Keratinocyte (primary cell): ENCODE measurements at regions not wholly inside any gene's neighbourhood (a gene's known extent, or its start where the extent isn't known, plus 50 kb on each side); places are given as distances from the start of the nearest gene placed in this dataset.

Source experiments
- DNase-seq: peaks from one replicate; pipeline ENCODE4 v3.0.0-alpha.2; 2011; ENCODE audit warnings: low read depth, missing footprints, low spot score
- FAIRE-seq: peaks from 2 replicates; lab custom pipeline; 2011; peaks lifted over from hg19 to GRCh38; lab: Jason Lieb, UNC
- H2AFZ ChIP-seq: 2 replicates; pipeline ENCODE4 v1.6.0; 2012; ENCODE audit warnings: low read length, control low read depth, inconsistent platforms; ENCODE audit not compliant: control insufficient read depth
- H3K27ac ChIP-seq: 2 replicates; pipeline ENCODE4 v1.5.1; 2011; ENCODE audit warnings: low read length; ENCODE audit not compliant: control insufficient read depth, insufficient read depth
- H3K27me3 ChIP-seq: 3 replicates; pipeline ENCODE4 v1.6.0; 2011; ENCODE audit warnings: low read length; ENCODE audit not compliant: control insufficient read depth, insufficient read depth; ENCODE audit errors: extremely low read depth
- H3K36me3 ChIP-seq, 2 experiments: 2 replicates in 1 of 2; 3 replicates in 1 of 2; pipeline ENCODE4 v1.5.1; 2011; ENCODE audit warnings: low read length in 2 of 2, mild to moderate bottlenecking in 1 of 2; ENCODE audit not compliant: control insufficient read depth in 2 of 2, insufficient read depth in 2 of 2; ENCODE audit errors: extremely low read depth in 1 of 2
- H3K4me1 ChIP-seq: 3 replicates; pipeline ENCODE4 v1.5.1; 2011; ENCODE audit warnings: low read length; ENCODE audit not compliant: control insufficient read depth, insufficient read depth; ENCODE audit errors: extremely low read depth
- H3K4me2 ChIP-seq: 3 replicates; pipeline ENCODE4 v1.6.0; 2011; ENCODE audit warnings: low read depth, low read length; ENCODE audit not compliant: control insufficient read depth, insufficient read depth; ENCODE audit errors: extremely low read depth
- H3K4me3 ChIP-seq, 3 experiments: fragments of 200-600 bp in 1 of 3; sonication (generic) in 1 of 3; 2 replicates in 2 of 3; 3 replicates in 1 of 3; pipeline ENCODE4 v1.5.1; 2011 to 2016; ENCODE audit warnings: low read length in 3 of 3, mild to moderate bottlenecking in 3 of 3, control low read depth in 2 of 3, inconsistent platforms in 1 of 3, low read depth in 1 of 3, mixed read lengths in 1 of 3, mixed run types in 1 of 3, moderate library complexity in 1 of 3; ENCODE audit not compliant: control insufficient read depth in 2 of 3, insufficient read depth in 2 of 3; ENCODE audit errors: extremely low read depth in 1 of 3
- H3K79me2 ChIP-seq: 2 replicates; pipeline ENCODE4 v1.6.0; 2012; ENCODE audit warnings: low read length; ENCODE audit not compliant: control insufficient read depth, insufficient read depth
- H3K9ac ChIP-seq: 3 replicates; pipeline ENCODE4 v1.6.0; 2011; ENCODE audit warnings: low read length; ENCODE audit not compliant: control insufficient read depth, insufficient read depth; ENCODE audit errors: extremely low read depth
- H3K9me1 ChIP-seq: 3 replicates; pipeline ENCODE4 v1.6.0; 2011; ENCODE audit warnings: low read length; ENCODE audit not compliant: control insufficient read depth, insufficient read depth; ENCODE audit errors: extremely low read depth
- H3K9me3 ChIP-seq: 2 replicates; pipeline ENCODE4 v1.5.1; 2012; ENCODE audit warnings: low read depth, low read length; ENCODE audit not compliant: control insufficient read depth
- H4K20me1 ChIP-seq: 3 replicates; pipeline ENCODE4 v1.6.0; 2011; ENCODE audit warnings: low read length; ENCODE audit not compliant: control insufficient read depth, insufficient read depth; ENCODE audit errors: extremely low read depth
- CTCF ChIP-seq, 3 experiments: IDR thresholded peaks in 1 of 3; conservative IDR thresholded peaks in 1 of 3; optimal IDR thresholded peaks in 1 of 3; 2 replicates in 2 of 3; 3 replicates in 1 of 3; pipeline versions ENCODE3 to v1.5.1; 2011; ENCODE audit warnings: low read length in 3 of 3, mild to moderate bottlenecking in 3 of 3, moderate library complexity in 2 of 3, control low read depth in 1 of 3, inconsistent platforms in 1 of 3; ENCODE audit not compliant: insufficient read depth in 2 of 3; ENCODE audit errors: extremely low read depth in 1 of 3
- EZH2 ChIP-seq: IDR thresholded peaks from one replicate; pipeline ENCODE4 v1.6.1; 2012; ENCODE audit warnings: inconsistent platforms, mild to moderate bottlenecking, low read length, moderate library complexity
- dilution Hi-C: fragments of 300-500 bp; cut with MboI; formaldehyde crosslinking; loops from one replicate; pipeline ENCODE4 v1.7.0; 2020; ENCODE audit warnings: low sequenced_read_pairs; ENCODE audit not compliant: extremely low pct_ligation_motif_present

GRCh38 chr17:34437188-34437587 lies 74.2 kb upstream of the CCL1 start:
- no peak for DNase-seq
- no peaks in the 10 kb centered on the region for H3K27me3 ChIP-seq
- H4K20me1 ChIP-seq, result no peaks in the 10 kb centered on the region
- H2AFZ ChIP-seq, result no peak overlapping the region
- H3K27ac ChIP-seq, result no peak overlapping the region
- no peak overlapping the region for H3K4me2 ChIP-seq
- TF ChIP-seq EZH2 (no peak), CTCF (optimal IDR thresholded peaks at IDR 0.05 in 1 of 3, IDR thresholded peaks at IDR 0.05 in 1 of 3, conservative IDR thresholded peaks at IDR 0.05 in 1 of 3; ENCODE audit: extremely low read depth in 1 of 3, insufficient read depth in 2 of 3, low read length in 3 of 3) (no peak)
- no peaks in the 10 kb centered on the region for H3K9me1 ChIP-seq
- H3K9ac ChIP-seq, result no peak overlapping the region
- FAIRE-seq, result no peak
- dilution Hi-C loops, result loop anchor here (25.0 kb wide), 1 partner anchor 200 kb away; no protein-coding TSS in a partner anchor
- H3K4me3 ChIP-seq, result no peak overlapping the region
- no peaks in the 10 kb centered on the region for H3K4me1 ChIP-seq
- no peaks in the 10 kb centered on the region for H3K79me2 ChIP-seq
- no peaks in the 10 kb centered on the region for H3K9me3 ChIP-seq
- no peaks in the 10 kb centered on the region for H3K36me3 ChIP-seq

- Histone ChIP-seq H3K79me2 (no peaks in the 10 kb centered on the region), H3K9ac (no peak overlapping the region), H3K36me3 (no peaks in the 10 kb centered on the region), H4K20me1 (no peaks in the 10 kb centered on the region), H3K4me2 (no peak overlapping the region), H3K9me1 (no peaks in the 10 kb centered on the region), H3K27ac (no peak overlapping the region), H3K27me3 (no peaks in the 10 kb centered on the region), H3K4me1 (no peaks in the 10 kb centered on the region), H3K4me3 (no peak overlapping the region), H2AFZ (no peak overlapping the region), H3K9me3 (no peaks in the 10 kb centered on the region)
- dilution Hi-C loops, result loop anchor here (25.0 kb wide), 1 partner anchor 201 kb away; no protein-coding TSS in a partner anchor
- no peak for DNase-seq
- TF ChIP-seq CTCF (optimal IDR thresholded peaks at IDR 0.05 in 1 of 3, IDR thresholded peaks at IDR 0.05 in 1 of 3, conservative IDR thresholded peaks at IDR 0.05 in 1 of 3; ENCODE audit: extremely low read depth in 1 of 3, insufficient read depth in 2 of 3, low read length in 3 of 3), result peak in 1 of 3 experiments; percentile 2
- TF ChIP-seq EZH2, result no peak
- no peak for FAIRE-seq
These were observed 73.6 kb upstream of the CCL1 start for GRCh38 chr17:34436607-34437006.
